Mammary epithelial cell (primary cell): ENCODE measurements at regions not wholly inside any gene's neighbourhood (a gene's known extent, or its start where the extent isn't known, plus 50 kb on each side); places are given as distances from the start of the nearest gene placed in this dataset.

ENCODE experiments used
- CTCF ChIP-seq, 2 donors: IDR thresholded peaks in 1 of 2; conservative IDR thresholded peaks in 1 of 2; 2 replicates each; pipeline ENCODE4 v1.5.1; 2011 to 2012; ENCODE audit warnings: inconsistent platforms in 2 of 2, low read length in 2 of 2, mild to moderate bottlenecking in 2 of 2, control low read depth in 1 of 2, low read depth in 1 of 2; ENCODE audit not compliant: insufficient read depth in 1 of 2; ENCODE audit errors: extremely low read depth in 1 of 2
- EZH2 ChIP-seq: IDR thresholded peaks from 2 replicates; pipeline ENCODE4 v1.6.1; 2012; ENCODE audit warnings: low read length, inconsistent platforms, borderline replicate concordance

DNA sequence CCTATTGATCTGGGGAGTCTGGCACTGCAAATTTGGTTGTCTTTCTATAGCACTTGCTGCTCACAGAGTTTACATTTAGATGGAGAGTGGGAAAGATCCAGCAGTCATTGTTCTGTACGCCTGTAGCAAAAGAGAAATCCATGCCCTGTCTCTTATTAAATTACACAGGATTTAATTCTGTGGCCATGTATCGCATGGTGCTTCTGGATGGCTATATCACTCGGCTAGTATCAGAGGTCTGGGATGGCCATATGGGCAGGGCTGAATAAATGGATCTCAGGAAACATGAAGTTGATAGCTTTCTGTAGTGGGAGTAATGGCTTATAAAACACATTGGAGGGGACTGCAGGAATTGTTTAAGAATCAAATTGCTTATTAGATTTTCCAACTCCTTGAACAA lies 325.8 kb upstream of the DPH6 start:
- TF ChIP-seq CTCF (conservative IDR thresholded peaks at IDR 0.05 in 1 of 2, IDR thresholded peaks at IDR 0.05 in 1 of 2; ENCODE audit: extremely low read depth in 1 of 2, insufficient read depth in 1 of 2, low read depth in 1 of 2, low read length in 2 of 2) (no peak), EZH2 (no peak)
